SK-N-SH (cell line): ENCODE measurements at regions not wholly inside any gene's neighbourhood (a gene's known extent, or its start where the extent isn't known, plus 50 kb on each side); places are given as distances from the start of the nearest gene placed in this dataset.
"Not testable (repeated sequence)": the region's sequence is repeated elsewhere in the genome, so short reads cannot be mapped to it uniquely, and the experiment has no call there.

Experiments used
- CTCF ChIA-PET: fragments of 300-600, 350-600 bp; formaldehyde crosslinking; extraction: SDS; loops from one replicate; lab custom pipeline; 2021; lab: Yijun Ruan, JAX
- POLR2A ChIA-PET: fragments of 350-600 bp; sonication (Branson Sonifier 250); formaldehyde crosslinking; extraction: SDS; loops from one replicate; lab custom pipeline; 2020; ENCODE audit warnings: antibody characterized with exemption, inconsistent platforms; lab: Yijun Ruan, JAX
- DNase-seq: peaks from one replicate; pipeline ENCODE4 v3.0.0; 2012
- H2AFZ ChIP-seq: fragments of 200-600 bp; sonication (generic); 2 replicates; pipeline ENCODE4 v1.8.1; 2016; ENCODE audit warnings: antibody characterized with exemption, mild to moderate bottlenecking, low read depth
- H3F3A ChIP-seq: fragments of 200-600 bp; sonication (generic); replicated peaks from 2 replicates; pipeline ENCODE3; 2016; ENCODE audit warnings: antibody characterized with exemption, mild to moderate bottlenecking; ENCODE audit not compliant: insufficient read depth
- H3K27ac ChIP-seq, 2 experiments: fragments of 200-500 bp in 1 of 2; fragments of 200-600 bp in 1 of 2; sonication (Bioruptor generic) in 1 of 2; sonication (generic), shearing (Covaris generic) in 1 of 2; 2 replicates each; pipeline versions ENCODE4 v1.5.1 to v1.6.1; 2014 to 2016; ENCODE audit warnings: low read depth in 2 of 2, inconsistent platforms in 1 of 2, low read length in 1 of 2, mild to moderate bottlenecking in 1 of 2, mixed read lengths in 1 of 2
- H3K27me3 ChIP-seq: fragments of 200-600 bp; sonication (generic), shearing (Covaris generic); 2 replicates; pipeline ENCODE4 v1.6.1; 2016; ENCODE audit warnings: mixed run types; ENCODE audit not compliant: insufficient read depth
- H3K36me3 ChIP-seq, 2 experiments: fragments of 200-500 bp in 1 of 2; fragments of 200-600 bp in 1 of 2; sonication (Bioruptor generic) in 1 of 2; sonication (generic) in 1 of 2; replicated peaks in 1 of 2; 2 replicates each; pipeline versions ENCODE3 to v1.5.1; 2014 to 2016; ENCODE audit warnings: low read length in 1 of 2, mild to moderate bottlenecking in 1 of 2; ENCODE audit not compliant: insufficient read depth in 2 of 2, control insufficient read depth in 1 of 2
- H3K4me1 ChIP-seq, 2 experiments: fragments of 200-500 bp in 1 of 2; fragments of 200-600 bp in 1 of 2; sonication (Bioruptor generic) in 1 of 2; sonication (generic), shearing (Covaris generic) in 1 of 2; 2 replicates each; pipeline versions ENCODE4 v1.5.1 to v1.6.1; 2014 to 2016; ENCODE audit warnings: low read depth in 1 of 2, low read length in 1 of 2, mixed run types in 1 of 2; ENCODE audit not compliant: insufficient read depth in 2 of 2, control insufficient read depth in 1 of 2
- H3K4me2 ChIP-seq: fragments of 200-600 bp; sonication (generic), shearing (Covaris generic); 2 replicates; pipeline ENCODE4 v1.6.1; 2017; ENCODE audit warnings: mixed run types
- H3K4me3 ChIP-seq, 2 experiments: fragments of 200-500 bp in 1 of 2; fragments of 200-600 bp in 1 of 2; sonication (Bioruptor generic) in 1 of 2; sonication (generic), shearing (Covaris generic) in 1 of 2; 2 replicates each; pipeline versions ENCODE4 v1.5.1 to v1.8.1; 2014 to 2016; ENCODE audit warnings: low read depth in 2 of 2, inconsistent platforms in 1 of 2, low read length in 1 of 2, mild to moderate bottlenecking in 1 of 2, mixed read lengths in 1 of 2, moderate library complexity in 1 of 2
- H3K79me2 ChIP-seq: fragments of 200-600 bp; sonication (generic); 2 replicates; pipeline ENCODE4 v1.8.1; 2017; ENCODE audit warnings: mild to moderate bottlenecking; ENCODE audit not compliant: insufficient read depth
- H3K9ac ChIP-seq: fragments of 200-600 bp; sonication (generic); 2 replicates; pipeline ENCODE4 v1.6.1; 2017; ENCODE audit warnings: mixed run types
- H3K9me2 ChIP-seq: fragments of 200-600 bp; sonication (generic); 2 replicates; pipeline ENCODE4 v1.6.1; 2017; ENCODE audit warnings: mixed run types
- H3K9me3 ChIP-seq: fragments of 200-600 bp; sonication (generic); 2 replicates; pipeline ENCODE4 v1.6.1; 2017; ENCODE audit warnings: mixed run types, mild to moderate bottlenecking, moderate library complexity
- H4K20me1 ChIP-seq: fragments of 200-600 bp; sonication (generic); 2 replicates; pipeline ENCODE4 v1.6.1; 2017; ENCODE audit warnings: mild to moderate bottlenecking, mixed run types; ENCODE audit not compliant: insufficient read depth
- EP300 ChIP-seq, 2 experiments: IDR thresholded peaks; 2 replicates each; pipeline versions ENCODE4 v1.4.0 to v1.6.1; 2012; ENCODE audit warnings: borderline replicate concordance in 1 of 2, low read depth in 1 of 2, low read length in 1 of 2
- FOSL2 ChIP-seq: IDR thresholded peaks from 2 replicates; pipeline ENCODE4 v1.4.0; 2012; ENCODE audit warnings: low read depth, mild to moderate bottlenecking, moderate library complexity, borderline replicate concordance
- GATA2 ChIP-seq: sonication (generic); formaldehyde crosslinking; IDR thresholded peaks from 2 replicates; pipeline ENCODE4 v1.5.0; 2020; ENCODE audit warnings: mild to moderate bottlenecking, missing genetic modification reagents
- MXI1 ChIP-seq: IDR thresholded peaks from 2 replicates; pipeline ENCODE4 v1.6.1; 2012; ENCODE audit warnings: mild to moderate bottlenecking, low read depth, low read length, improper control_type of control experiment
- PBX3 ChIP-seq: IDR thresholded peaks from 2 replicates; pipeline ENCODE4; 2012
- POLR2AphosphoS5 ChIP-seq: IDR thresholded peaks from 2 replicates; pipeline ENCODE4 v1.6.1; 2012; ENCODE audit warnings: low read depth, low read length
- RCOR1 ChIP-seq: fragments of 150-350 bp; IDR thresholded peaks from 2 replicates; pipeline ENCODE4 v1.6.1; 2017; ENCODE audit warnings: antibody characterized with exemption, low read length
- RXRA ChIP-seq: IDR thresholded peaks from 2 replicates; pipeline ENCODE4 v1.4.0; 2012; ENCODE audit warnings: low read depth, mild to moderate bottlenecking, borderline replicate concordance
- TAF1 ChIP-seq: IDR thresholded peaks from 2 replicates; pipeline ENCODE4 v1.6.1; 2012; ENCODE audit warnings: low read depth, mild to moderate bottlenecking, low read length, moderate library complexity, borderline replicate concordance
- TEAD4 ChIP-seq: IDR thresholded peaks from 2 replicates; pipeline ENCODE4 v1.4.0; 2012; ENCODE audit warnings: mild to moderate bottlenecking, borderline replicate concordance; ENCODE audit not compliant: insufficient read depth
- YY1 ChIP-seq: IDR thresholded peaks from 2 replicates; pipeline ENCODE4 v1.4.0; 2012; ENCODE audit warnings: low read depth, mild to moderate bottlenecking
- WGBS: methylation state at CpG from one replicate; pipeline ENCODE4 v1.1.6; 2017; ENCODE audit warnings: low lambda C conversion rate; 5-methylcytosine and 5-hydroxymethylcytosine counted together
- TF ChIP-seq, protein P1 (sequence below): fragments of 200-600 bp; sonication (generic); IDR thresholded peaks from 2 replicates; pipeline ENCODE4 v1.6.1; 2017; ENCODE audit warnings: antibody characterized with exemption, mild to moderate bottlenecking, moderate library complexity

- no peak for TF ChIP-seq GATA2 (CRISPR knock-in tag)
- TF ChIP-seq EP300 (IDR thresholded peaks at IDR 0.05; ENCODE audit: borderline replicate concordance in 1 of 2, low read depth in 1 of 2, low read length in 1 of 2): no peak
- TF ChIP-seq TAF1: no peak
- no peak for TF ChIP-seq FOSL2
- TF ChIP-seq POLR2AphosphoS5: no peak
- no peak for TF ChIP-seq RCOR1
- TF ChIP-seq YY1: no peak
- TF ChIP-seq, all 33 proteins: peak for 0
Observed at GRCh38 chr13:81375709-81376108, 1034.8 kb upstream of the SPRY2 start.

DNA sequence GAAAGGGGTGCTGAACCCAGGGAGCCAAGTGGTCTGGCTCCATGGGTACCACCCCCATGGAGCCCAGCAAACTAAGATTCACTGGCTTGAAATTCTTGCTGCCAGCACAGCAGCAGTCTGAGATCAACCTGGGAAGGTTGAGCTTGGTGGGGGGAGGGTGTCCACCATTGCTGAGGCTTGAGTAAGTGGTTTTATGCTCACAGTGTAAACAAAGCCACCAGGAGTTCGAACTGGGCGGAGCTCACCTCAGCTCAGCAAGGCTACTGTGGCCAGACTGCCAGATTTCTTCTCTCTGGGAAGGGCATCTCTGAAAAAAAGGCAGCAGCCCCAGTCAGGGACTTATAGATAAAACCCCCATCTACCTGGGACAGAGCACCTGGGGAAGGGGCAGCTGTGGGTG, 1021.8 kb upstream of the SPRY2 start:
- H3K4me3 ChIP-seq, H3K9me3 ChIP-seq, H3K27me3 ChIP-seq, H3K36me3 ChIP-seq, H3K4me2 ChIP-seq, H3K9ac ChIP-seq, H3F3A ChIP-seq, H3K9me2 ChIP-seq, DNase-seq, H3K79me2 ChIP-seq, H4K20me1 ChIP-seq, POLR2A ChIA-PET, H3K27ac ChIP-seq, H2AFZ ChIP-seq, H3K4me1 ChIP-seq, CTCF ChIA-PET: not testable (repeated sequence)
- 0% methylated on average over 2 of the region's 2 CpGs for WGBS

More at GRCh38 chr13:81375709-81376108, 1034.8 kb upstream of the SPRY2 start:
- Histone ChIP-seq H3K4me3 (no peak overlapping the region), H4K20me1 (no peaks in the 10 kb centered on the region), H3K9me3 (no peaks in the 10 kb centered on the region), H3K9me2 (no peaks in the 10 kb centered on the region), H3K4me2 (no peak overlapping the region), H3K27me3 (no peaks in the 10 kb centered on the region), H3K9ac (no peak overlapping the region), H3K4me1 (no peaks in the 10 kb centered on the region), H3F3A (no peaks in the 10 kb centered on the region), H3K79me2 (no peaks in the 10 kb centered on the region), H2AFZ (no peak overlapping the region), H3K36me3 (no peaks in the 10 kb centered on the region), H3K27ac (no peak overlapping the region)
- ChIA-PET CTCF (interaction anchor here (0.9 kb wide), 1 partner anchor 9 kb away, joined by 3 read pairs; no protein-coding TSS in a partner anchor), POLR2A (no interaction called here)
- no peak for DNase-seq
- 0% methylated on average over 1 of the region's 1 CpG for WGBS

DNA sequence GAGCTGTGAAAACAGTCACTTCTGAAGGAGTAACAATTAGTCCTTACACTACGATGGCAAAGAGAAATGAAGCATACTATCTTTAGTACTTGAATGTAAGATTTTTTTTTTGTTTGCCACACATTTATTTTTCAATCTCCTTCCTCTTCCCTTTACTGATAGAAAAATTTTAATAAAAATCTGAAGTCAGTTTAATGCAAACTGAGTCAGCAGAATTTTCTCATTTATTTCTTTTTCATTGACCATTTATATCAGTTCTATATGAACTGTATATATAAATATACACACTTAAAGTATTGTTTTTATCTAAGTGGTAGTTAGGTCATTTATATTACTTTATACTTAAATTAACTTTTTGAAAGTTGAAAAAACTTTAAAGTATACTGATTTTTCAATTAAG, 1009.1 kb upstream of the SPRY2 start:
- no peaks in the 10 kb centered on the region for H3K36me3 ChIP-seq
- no peak overlapping the region for H2AFZ ChIP-seq
- no peaks in the 10 kb centered on the region for H3K9me3 ChIP-seq
- no peak overlapping the region for H3K4me2 ChIP-seq
- H4K20me1 ChIP-seq: no peaks in the 10 kb centered on the region
- CTCF ChIA-PET: no interaction called here
- no peaks in the 10 kb centered on the region for H3K79me2 ChIP-seq
- no peak overlapping the region for H3K27ac ChIP-seq
- no peaks in the 10 kb centered on the region for H3K4me1 ChIP-seq
- H3K9ac ChIP-seq: no peak overlapping the region
- no peaks in the 10 kb centered on the region for H3F3A ChIP-seq
- POLR2A ChIA-PET: no interaction called here
- no peak overlapping the region for H3K4me3 ChIP-seq
- no peaks in the 10 kb centered on the region for H3K27me3 ChIP-seq
- DNase-seq: no peak
- TF ChIP-seq TAF1: no peak
- TF ChIP-seq RXRA: no peak
- TF ChIP-seq MXI1: no peak
- no peak for TF ChIP-seq PBX3
- TF ChIP-seq TEAD4: no peak
- TF ChIP-seq, protein P1, sequence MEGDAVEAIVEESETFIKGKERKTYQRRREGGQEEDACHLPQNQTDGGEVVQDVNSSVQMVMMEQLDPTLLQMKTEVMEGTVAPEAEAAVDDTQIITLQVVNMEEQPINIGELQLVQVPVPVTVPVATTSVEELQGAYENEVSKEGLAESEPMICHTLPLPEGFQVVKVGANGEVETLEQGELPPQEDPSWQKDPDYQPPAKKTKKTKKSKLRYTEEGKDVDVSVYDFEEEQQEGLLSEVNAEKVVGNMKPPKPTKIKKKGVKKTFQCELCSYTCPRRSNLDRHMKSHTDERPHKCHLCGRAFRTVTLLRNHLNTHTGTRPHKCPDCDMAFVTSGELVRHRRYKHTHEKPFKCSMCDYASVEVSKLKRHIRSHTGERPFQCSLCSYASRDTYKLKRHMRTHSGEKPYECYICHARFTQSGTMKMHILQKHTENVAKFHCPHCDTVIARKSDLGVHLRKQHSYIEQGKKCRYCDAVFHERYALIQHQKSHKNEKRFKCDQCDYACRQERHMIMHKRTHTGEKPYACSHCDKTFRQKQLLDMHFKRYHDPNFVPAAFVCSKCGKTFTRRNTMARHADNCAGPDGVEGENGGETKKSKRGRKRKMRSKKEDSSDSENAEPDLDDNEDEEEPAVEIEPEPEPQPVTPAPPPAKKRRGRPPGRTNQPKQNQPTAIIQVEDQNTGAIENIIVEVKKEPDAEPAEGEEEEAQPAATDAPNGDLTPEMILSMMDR: no peak
- TF ChIP-seq, all 33 proteins: peak for 0
- 3% methylated on average over 1 of the region's 1 CpG for WGBS
- H3K9me2 ChIP-seq: no peaks in the 10 kb centered on the region

- H3K4me3 ChIP-seq, H3K9me3 ChIP-seq, H3K9me2 ChIP-seq, H3K27me3 ChIP-seq, H3K4me1 ChIP-seq, H3K36me3 ChIP-seq, H2AFZ ChIP-seq, DNase-seq, H3F3A ChIP-seq, POLR2A ChIA-PET, H4K20me1 ChIP-seq, H3K9ac ChIP-seq, H3K79me2 ChIP-seq, H3K4me2 ChIP-seq, H3K27ac ChIP-seq, CTCF ChIA-PET: not testable (repeated sequence)
- 57% methylated on average over 10 of the region's 36 CpGs for WGBS
Observed at GRCh38 chr13:81340118-81341069, 999.5 kb upstream of the SPRY2 start.
